ENCODE measurements at regions not wholly inside any gene's neighbourhood (a gene's known extent, or its start where the extent isn't known, plus 50 kb on each side); places are given as distances from the start of the nearest gene placed in this dataset.

- Histone ChIP-seq H3K9me3 (replicated peaks; ENCODE audit: control insufficient read depth, insufficient read depth, low read length) (peaks cover 5% of the 10 kb centered on the region), H3K79me2 (ENCODE audit: control insufficient read depth, insufficient read depth, low read length) (no peaks in the 10 kb centered on the region), H3K9me1 (replicated peaks; ENCODE audit: control insufficient read depth, extremely low read depth, insufficient read depth, low read length) (no peaks in the 10 kb centered on the region), H2AFZ (ENCODE audit: low read depth, low read length) (no peak overlapping the region), H3K9ac (replicated peaks; ENCODE audit: extremely low read depth, insufficient read depth, low read length) (no peak overlapping the region), H3K27me3 (ENCODE audit: control insufficient read depth in 2 of 2, insufficient read depth in 2 of 2, low read length in 2 of 2) (no peaks in the 10 kb centered on the region), H4K20me1 (replicated peaks; ENCODE audit: control insufficient read depth, extremely low read depth, insufficient read depth, low read length) (no peaks in the 10 kb centered on the region), H3K4me3 (replicated peaks in 1 of 3; ENCODE audit: insufficient read depth in 1 of 3, low read depth in 1 of 3, low read length in 3 of 3) (no peak overlapping the region), H3K4me2 (ENCODE audit: insufficient read depth, low read length) (no peak overlapping the region), H3K27ac (ENCODE audit: insufficient read depth, low read depth, low read length) (no peak overlapping the region), H3K36me3 (ENCODE audit: control insufficient read depth in 2 of 2, extremely low read depth in 1 of 2, insufficient read depth in 2 of 2, low read length in 2 of 2) (no peaks in the 10 kb centered on the region), H3K4me1 (ENCODE audit: control insufficient read depth, extremely low read depth, insufficient read depth, low read length) (no peaks in the 10 kb centered on the region)
- dilution Hi-C loops (cut with MboI; ENCODE audit: extremely low pct_ligation_motif_present, low sequenced_read_pairs) (no loop called here), intact Hi-C loops (cut with micrococcal nuclease) (no loop called here)
- ChIA-PET CTCF (no interaction called here), POLR2A (no interaction called here)
- no TSS peak for BruUV-seq (replicated peaks)
- no peak for DNase-seq (ENCODE audit: low read depth, low spot score)
- TF ChIP-seq MYC (IDR thresholded peaks at IDR 0.05; ENCODE audit: low read depth, low read length) (no peak), JUN (IDR thresholded peaks at IDR 0.05; ENCODE audit: borderline replicate concordance, insufficient read depth, insufficient read length, low read depth) (no peak), GATA2 (IDR thresholded peaks at IDR 0.05; ENCODE audit: insufficient read depth, insufficient read length, low read depth, low read length) (no peak)
- TF ChIP-seq, protein P1, sequence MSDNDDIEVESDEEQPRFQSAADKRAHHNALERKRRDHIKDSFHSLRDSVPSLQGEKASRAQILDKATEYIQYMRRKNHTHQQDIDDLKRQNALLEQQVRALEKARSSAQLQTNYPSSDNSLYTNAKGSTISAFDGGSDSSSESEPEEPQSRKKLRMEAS (IDR thresholded peaks at IDR 0.05; ENCODE audit: insufficient read depth, insufficient read length), result no peak
- FAIRE-seq, result no peak
These were observed 830.3 kb upstream of the NXPH2 start for GRCh38 chr2:139610512-139610911.

GRCh38 chr2:139609109-139609508 is 828.9 kb upstream of the NXPH2 start:
- Histone ChIP-seq H3K27me3 (ENCODE audit: control insufficient read depth in 2 of 2, insufficient read depth in 2 of 2, low read length in 2 of 2) (no peaks in the 10 kb centered on the region), H3K4me3 (replicated peaks in 1 of 3; ENCODE audit: insufficient read depth in 1 of 3, low read depth in 1 of 3, low read length in 3 of 3) (no peak overlapping the region), H3K79me2 (ENCODE audit: control insufficient read depth, insufficient read depth, low read length) (no peaks in the 10 kb centered on the region), H3K27ac (ENCODE audit: insufficient read depth, low read depth, low read length) (no peak overlapping the region), H3K36me3 (ENCODE audit: control insufficient read depth in 2 of 2, extremely low read depth in 1 of 2, insufficient read depth in 2 of 2, low read length in 2 of 2) (no peaks in the 10 kb centered on the region), H3K9me3 (replicated peaks; ENCODE audit: control insufficient read depth, insufficient read depth, low read length) (peaks cover 5% of the 10 kb centered on the region), H3K4me2 (ENCODE audit: insufficient read depth, low read length) (no peak overlapping the region), H4K20me1 (replicated peaks; ENCODE audit: control insufficient read depth, extremely low read depth, insufficient read depth, low read length) (no peaks in the 10 kb centered on the region), H3K9me1 (replicated peaks; ENCODE audit: control insufficient read depth, extremely low read depth, insufficient read depth, low read length) (no peaks in the 10 kb centered on the region), H2AFZ (ENCODE audit: low read depth, low read length) (no peak overlapping the region), H3K9ac (replicated peaks; ENCODE audit: extremely low read depth, insufficient read depth, low read length) (no peak overlapping the region), H3K4me1 (ENCODE audit: control insufficient read depth, extremely low read depth, insufficient read depth, low read length) (no peaks in the 10 kb centered on the region)
- CTCF ChIA-PET, result no interaction called here
- DNase-seq (ENCODE audit: low read depth, low spot score), result no peak
- BruUV-seq (replicated peaks), result no TSS peak
- no peak for FAIRE-seq
- POLR2A ChIA-PET, result no interaction called here
- TF ChIP-seq JUN (IDR thresholded peaks at IDR 0.05; ENCODE audit: borderline replicate concordance, insufficient read depth, insufficient read length, low read depth) (no peak), EZH2 (IDR thresholded peaks at IDR 0.05; ENCODE audit: borderline replicate concordance, low read depth, low read length, severe bottlenecking) (no peak), POLR2AphosphoS5 (IDR thresholded peaks at IDR 0.05; ENCODE audit: insufficient read depth, low read depth, low read length) (no peak), POLR2A (IDR thresholded peaks at IDR 0.05; ENCODE audit: low read depth, low read length) (no peak), FOS (IDR thresholded peaks at IDR 0.05; ENCODE audit: borderline replicate concordance, insufficient read depth, low read length) (no peak), MYC (IDR thresholded peaks at IDR 0.05; ENCODE audit: low read depth, low read length) (no peak), GATA2 (IDR thresholded peaks at IDR 0.05; ENCODE audit: insufficient read depth, insufficient read length, low read depth, low read length) (no peak)
- TF ChIP-seq, protein P2, sequence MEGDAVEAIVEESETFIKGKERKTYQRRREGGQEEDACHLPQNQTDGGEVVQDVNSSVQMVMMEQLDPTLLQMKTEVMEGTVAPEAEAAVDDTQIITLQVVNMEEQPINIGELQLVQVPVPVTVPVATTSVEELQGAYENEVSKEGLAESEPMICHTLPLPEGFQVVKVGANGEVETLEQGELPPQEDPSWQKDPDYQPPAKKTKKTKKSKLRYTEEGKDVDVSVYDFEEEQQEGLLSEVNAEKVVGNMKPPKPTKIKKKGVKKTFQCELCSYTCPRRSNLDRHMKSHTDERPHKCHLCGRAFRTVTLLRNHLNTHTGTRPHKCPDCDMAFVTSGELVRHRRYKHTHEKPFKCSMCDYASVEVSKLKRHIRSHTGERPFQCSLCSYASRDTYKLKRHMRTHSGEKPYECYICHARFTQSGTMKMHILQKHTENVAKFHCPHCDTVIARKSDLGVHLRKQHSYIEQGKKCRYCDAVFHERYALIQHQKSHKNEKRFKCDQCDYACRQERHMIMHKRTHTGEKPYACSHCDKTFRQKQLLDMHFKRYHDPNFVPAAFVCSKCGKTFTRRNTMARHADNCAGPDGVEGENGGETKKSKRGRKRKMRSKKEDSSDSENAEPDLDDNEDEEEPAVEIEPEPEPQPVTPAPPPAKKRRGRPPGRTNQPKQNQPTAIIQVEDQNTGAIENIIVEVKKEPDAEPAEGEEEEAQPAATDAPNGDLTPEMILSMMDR (IDR thresholded peaks at IDR 0.05; ENCODE audit: extremely low read depth in 1 of 2, insufficient read depth in 1 of 2, low read depth in 1 of 2, low read length in 2 of 2), result no peak
- TF ChIP-seq, protein P1 (IDR thresholded peaks at IDR 0.05; ENCODE audit: insufficient read depth, insufficient read length), result no peak
- intact Hi-C loops (cut with micrococcal nuclease), result no loop called here
- dilution Hi-C loops (cut with MboI; ENCODE audit: extremely low pct_ligation_motif_present, low sequenced_read_pairs), result no loop called here
